Motor neuron (in vitro differentiated cells): ENCODE measurements at regions not wholly inside any gene's neighbourhood (a gene's known extent, or its start where the extent isn't known, plus 50 kb on each side); places are given as distances from the start of the nearest gene placed in this dataset.

Experiments used
- ATAC-seq, 8 experiments: fragments of 200-7000 bp; cut with Tn5 transposase; replicated peaks in 6 of 8; 2 replicates each; pipeline ENCODE4 v1.8.0; 2021; ENCODE audit warnings: mild to moderate bottlenecking in 8 of 8, moderate library complexity in 8 of 8
- H3K27ac ChIP-seq, 2 donors: fragments of 250-450 bp; sonication (Bioruptor Pico); 2 replicates each; pipeline ENCODE4 v1.9.0; 2021; ENCODE audit warnings: antibody characterized with exemption in 2 of 2, mild to moderate bottlenecking in 2 of 2, moderate library complexity in 1 of 2
- H3K4me1 ChIP-seq, 2 donors: fragments of 250-450 bp; sonication (Bioruptor Pico); replicated peaks in 1 of 2; 2 replicates each; pipeline ENCODE4 v1.6.1; 2021; ENCODE audit warnings: antibody characterized with exemption in 2 of 2, mild to moderate bottlenecking in 2 of 2, moderate library complexity in 1 of 2
- H3K4me3 ChIP-seq, 5 donors: fragments of 250-450 bp; sonication (Bioruptor Pico); 2 replicates each; pipeline ENCODE4 v1.9.0; 2021; ENCODE audit warnings: antibody characterized with exemption in 5 of 5, mild to moderate bottlenecking in 5 of 5, moderate library complexity in 4 of 5
- WGBS, 10 experiments: fragments of 450-650 bp; shearing (Covaris generic); methylation state at CpG; one replicate each; pipeline ENCODE4 v1.0.0; 2022; 5-methylcytosine and 5-hydroxymethylcytosine counted together
- in situ Hi-C, 9 experiments: fragments of 400-800 bp; cut with MboI; loops; one replicate each; pipeline ENCODE4 v1.15.0; 2021; ENCODE audit warnings: low sequenced_read_pairs in 9 of 9, low pct_unique_long_range_greater_than_20kb in 2 of 9; ENCODE audit not compliant: unreplicated experiment in 9 of 9

GRCh38 chr13:99027661-99028425, 50.0 kb upstream of the DOCK9 start:
- WGBS, 10 experiments: 0 to 100% (median 79%) methylated on average over 1 to 5 of the region's 5 CpGs; no CpG with 5 or more reads in 3 of the 10 experiments
- Histone ChIP-seq H3K4me1 (no peaks in the 10 kb centered on the region), H3K27ac (no peak overlapping the region), H3K4me3 (no peak overlapping the region)
- in situ Hi-C loops: loop anchor here in 1 of 9 experiments (25.0 kb wide), 1 partner anchor 166 kb away; no protein-coding TSS in a partner anchor
- no peak for ATAC-seq

DNA sequence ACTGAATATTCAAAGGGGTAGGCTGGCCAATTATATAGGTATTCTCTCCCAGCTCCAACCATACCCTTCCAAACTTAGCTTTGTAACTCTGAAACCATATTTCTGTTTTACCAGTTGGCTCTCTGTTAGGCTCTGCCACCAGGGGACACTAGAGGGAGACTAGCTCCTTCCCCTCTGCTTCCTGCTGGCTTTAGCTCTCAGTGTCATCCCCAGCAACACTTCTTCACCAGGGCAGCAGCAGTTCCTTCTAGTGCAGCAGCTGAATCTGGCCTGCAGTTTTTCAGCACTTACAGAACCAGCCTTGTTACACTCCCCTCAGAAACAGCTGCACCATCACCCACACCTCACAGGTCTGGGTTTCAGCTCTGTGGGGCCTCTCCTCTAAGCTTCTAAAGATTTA, 51.0 kb upstream of the DOCK9 start:
- Histone ChIP-seq H3K4me3 (no peak overlapping the region), H3K27ac (no peak overlapping the region), H3K4me1 (no peaks in the 10 kb centered on the region)
- in situ Hi-C loops: loop anchor here in 1 of 9 experiments (25.0 kb wide), 1 partner anchor 167 kb away; no protein-coding TSS in a partner anchor
- ATAC-seq: no peak

DNA sequence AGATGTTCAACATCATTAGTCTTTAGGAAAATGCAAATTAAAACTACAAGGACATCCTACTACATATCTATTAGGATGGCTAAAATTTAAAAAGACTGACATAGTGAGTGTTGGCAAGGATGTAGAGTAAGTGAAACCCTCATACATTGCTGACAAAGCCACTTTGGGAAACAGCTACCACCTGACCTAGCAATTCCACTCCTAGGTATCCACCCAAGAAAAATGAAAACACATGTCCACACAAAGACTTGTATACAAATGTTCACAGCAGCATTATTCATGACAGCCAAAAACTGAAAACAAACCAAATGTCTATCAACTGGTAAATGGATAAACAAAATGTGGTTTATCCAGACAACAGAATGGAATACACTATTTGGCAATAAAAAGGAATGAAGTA, 51.7 kb upstream of the DOCK9 start:
- in situ Hi-C loops: loop anchor here in 1 of 9 experiments (25.0 kb wide), 1 partner anchor 167 kb away; no protein-coding TSS in a partner anchor
- H3K4me3 ChIP-seq: no peak overlapping the region
- no peaks in the 10 kb centered on the region for H3K4me1 ChIP-seq
- peak in 2 of 8 experiments; percentile 52 to 54 for ATAC-seq
- no peak overlapping the region for H3K27ac ChIP-seq

DNA sequence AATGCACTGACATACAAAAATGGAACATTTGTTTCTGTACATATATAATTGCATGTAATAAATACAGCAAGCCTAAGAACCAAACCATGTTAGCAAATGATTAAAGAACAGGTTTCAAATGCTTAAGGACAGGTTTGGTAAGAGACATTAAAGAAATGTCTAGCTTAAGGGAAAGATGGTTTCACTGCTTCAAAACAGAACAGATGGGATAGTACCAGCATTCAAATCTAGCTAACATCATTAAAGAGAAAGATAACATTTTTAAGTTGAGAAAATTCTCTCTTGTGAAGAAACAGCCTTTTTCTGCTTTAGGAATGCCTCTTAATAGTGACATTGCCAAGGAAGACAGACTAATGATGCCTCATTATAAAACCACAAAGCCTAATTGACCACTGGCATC, 52.5 kb upstream of the DOCK9 start:
- in situ Hi-C loops: loop anchor here in 1 of 9 experiments (25.0 kb wide), 1 partner anchor 168 kb away; no protein-coding TSS in a partner anchor
- Histone ChIP-seq H3K4me1 (no peaks in the 10 kb centered on the region), H3K4me3 (no peak overlapping the region), H3K27ac (no peak overlapping the region)
- no peak for ATAC-seq

GRCh38 chr13:99031832-99032231, 54.0 kb upstream of the DOCK9 start:
- Histone ChIP-seq H3K27ac (no peak overlapping the region), H3K4me1 (no peaks in the 10 kb centered on the region), H3K4me3 (no peak overlapping the region)
- 70 to 100% (median 94%) methylated on average over 2 of the region's 2 CpGs; no CpG with 5 or more reads in 5 of the 10 experiments for WGBS, 10 experiments
- no peak for ATAC-seq
- in situ Hi-C loops: loop anchor here in 1 of 9 experiments (25.0 kb wide), 1 partner anchor 170 kb away; no protein-coding TSS in a partner anchor

- no peak overlapping the region for H3K27ac ChIP-seq
- H3K4me3 ChIP-seq: no peak overlapping the region
- peak in 5 of 8 experiments; percentile 31 to 74 (median 72) for ATAC-seq
- in situ Hi-C loops: loop anchor here in 1 of 9 experiments (25.0 kb wide), 1 partner anchor 172 kb away; no protein-coding TSS in a partner anchor
- H3K4me1 ChIP-seq: no peaks in the 10 kb centered on the region
Measured at GRCh38 chr13:99033814-99034213, 56.0 kb upstream of the DOCK9 start.

GRCh38 chr13:99034333-99035085, 56.6 kb upstream of the DOCK9 start:
- Histone ChIP-seq H3K27ac (no peak overlapping the region), H3K4me3 (no peak overlapping the region), H3K4me1 (no peaks in the 10 kb centered on the region)
- ATAC-seq: no peak
- WGBS, 10 experiments: 60 to 100% (median 88%) methylated on average over 2 to 5 of the region's 5 CpGs; no CpG with 5 or more reads in 1 of the 10 experiments
- in situ Hi-C loops: loop anchor here in 1 of 9 experiments (25.0 kb wide), 1 partner anchor 172 kb away; no protein-coding TSS in a partner anchor

DNA sequence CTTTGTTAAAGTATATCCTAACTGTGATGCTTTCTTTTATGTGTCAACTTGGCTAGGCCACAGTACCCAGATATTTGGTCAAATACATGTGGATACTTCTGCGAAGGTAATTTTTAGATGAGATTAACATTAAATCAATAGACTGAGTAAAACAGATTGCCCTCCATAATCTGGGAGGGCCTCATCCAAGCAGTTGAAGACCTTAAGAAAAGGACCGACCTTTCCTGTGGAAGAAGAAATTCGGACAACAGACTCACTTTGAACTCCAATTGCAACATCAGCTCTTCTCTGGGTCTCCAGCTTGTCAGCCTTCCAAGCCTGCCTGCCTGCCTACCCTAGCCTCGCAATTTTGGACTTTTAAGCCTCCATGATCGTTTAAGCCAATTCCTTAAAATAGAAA, 57.9 kb upstream of the DOCK9 start:
- Histone ChIP-seq H3K4me3 (no peak overlapping the region), H3K4me1 (no peaks in the 10 kb centered on the region), H3K27ac (no peak overlapping the region)
- no peak for ATAC-seq
- WGBS, 10 experiments: 67 to 95% (median 84%) methylated on average over 1 to 5 of the region's 5 CpGs; no CpG with 5 or more reads in 1 of the 10 experiments
- in situ Hi-C loops: loop anchor here in 1 of 9 experiments (25.0 kb wide), 1 partner anchor 173 kb away; no protein-coding TSS in a partner anchor

GRCh38 chr13:99037756-99038155, 59.9 kb upstream of the DOCK9 start:
- ATAC-seq: no peak
- Histone ChIP-seq H3K4me3 (no peak overlapping the region), H3K4me1 (no peaks in the 10 kb centered on the region), H3K27ac (no peak overlapping the region)
- in situ Hi-C loops: loop anchor here in 1 of 9 experiments (25.0 kb wide), 1 partner anchor 175 kb away; no protein-coding TSS in a partner anchor
- WGBS, 10 experiments: 75 to 100% (median 92%) methylated on average over 1 to 2 of the region's 2 CpGs; no CpG with 5 or more reads in 3 of the 10 experiments

DNA sequence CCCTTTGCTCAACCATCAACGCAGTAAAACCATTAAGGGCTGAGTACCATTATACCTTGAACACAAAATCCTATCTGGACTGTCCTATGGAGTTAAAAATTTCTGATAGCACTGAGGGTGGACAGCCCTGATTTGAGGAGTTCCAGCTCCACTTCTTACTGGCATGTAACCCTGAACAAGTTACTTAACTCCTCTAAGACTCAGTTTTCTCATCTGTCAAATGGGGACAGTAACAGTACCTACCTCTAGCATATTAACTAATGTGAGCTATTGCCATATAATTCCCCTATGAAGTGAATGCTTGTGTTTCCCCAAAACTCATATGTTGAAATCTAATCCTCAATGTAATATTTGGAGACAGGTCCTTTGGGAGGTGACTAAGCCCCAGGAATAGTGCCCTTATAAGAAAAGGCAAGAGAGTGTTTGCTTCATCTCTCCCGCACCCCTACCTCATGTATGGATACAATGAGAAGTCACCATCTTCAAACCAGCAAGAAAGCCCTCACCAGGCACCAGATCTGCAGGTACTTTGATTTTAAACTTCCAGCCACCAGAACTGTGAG, 61.9 kb upstream of the DOCK9 start:
- H3K4me1 ChIP-seq: no peaks in the 10 kb centered on the region
- WGBS, 10 experiments: 60 to 100% (median 96%) methylated on average over 1 to 2 of the region's 2 CpGs; no CpG with 5 or more reads in 4 of the 10 experiments
- no peak overlapping the region for H3K27ac ChIP-seq
- ATAC-seq: no peak
- no peak overlapping the region for H3K4me3 ChIP-seq
- in situ Hi-C loops: loop anchor here in 1 of 9 experiments (25.0 kb wide), 1 partner anchor 177 kb away; no protein-coding TSS in a partner anchor

DNA sequence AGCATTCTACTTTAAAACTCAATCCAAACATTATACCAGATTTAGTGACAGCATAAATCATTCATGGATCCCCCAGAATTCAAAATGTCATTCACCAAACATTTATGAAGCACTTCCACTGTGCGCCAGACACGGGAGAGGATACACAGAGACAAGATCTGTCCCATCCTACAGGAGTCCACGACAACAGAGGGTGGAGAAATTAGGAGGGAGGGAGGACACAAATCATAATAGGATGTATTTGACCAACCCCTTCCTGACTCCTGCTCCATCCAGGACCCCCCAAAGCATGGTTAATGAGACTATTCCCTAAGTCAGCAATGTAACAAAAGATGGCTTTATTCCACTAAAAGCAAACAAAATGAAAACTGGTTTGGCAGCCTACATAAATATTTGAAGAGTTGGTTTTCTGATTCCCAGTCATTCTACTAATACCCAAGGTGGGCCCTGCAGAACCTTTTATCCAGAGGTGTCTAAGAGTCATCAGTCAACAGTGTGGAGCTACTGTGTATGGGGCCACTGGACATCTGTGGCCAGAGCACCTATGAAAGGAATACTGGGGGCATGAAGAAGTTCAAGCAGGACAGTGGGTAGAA, 62.8 kb upstream of the DOCK9 start:
- in situ Hi-C loops: loop anchor here in 1 of 9 experiments (25.0 kb wide), 1 partner anchor 178 kb away; no protein-coding TSS in a partner anchor

GRCh38 chr13:99041337-99041736, 63.5 kb upstream of the DOCK9 start:
- no peak for ATAC-seq
- 0 to 83% (median 50%) methylated on average over 1 of the region's 1 CpG; no CpG with 5 or more reads in 5 of the 10 experiments for WGBS, 10 experiments
- no peaks in the 10 kb centered on the region for H3K4me1 ChIP-seq

More for the DNA sequence above, 62.8 kb upstream of the DOCK9 start:
- WGBS, 10 experiments: 0 to 100% (median 87%) methylated on average over 1 to 3 of the region's 3 CpGs; no CpG with 5 or more reads in 1 of the 10 experiments
- Histone ChIP-seq H3K27ac (no peak overlapping the region), H3K4me3 (no peak overlapping the region), H3K4me1 (no peaks in the 10 kb centered on the region)
- ATAC-seq: no peak

More at GRCh38 chr13:99041337-99041736, 63.5 kb upstream of the DOCK9 start:
- in situ Hi-C loops: loop anchor here in 1 of 9 experiments (25.0 kb wide), 1 partner anchor 179 kb away; no protein-coding TSS in a partner anchor
- H3K4me3 ChIP-seq: no peak overlapping the region
- H3K27ac ChIP-seq: no peak overlapping the region
